Prostate gland (tissue), 2 donors: ENCODE measurements at regions not wholly inside any gene's neighbourhood (a gene's known extent, or its start where the extent isn't known, plus 50 kb on each side); places are given as distances from the start of the nearest gene placed in this dataset.

ENCODE experiments used
- DNase-seq: peaks from one replicate; pipeline ENCODE4 v3.0.0-alpha.2; 2019; ENCODE audit warnings: low spot score
- H3K27ac ChIP-seq, 2 donors: fragments of 200-600 bp; sonication (generic); 2 replicates each; pipeline ENCODE4 v1.5.1; 2017 to 2019
- H3K27me3 ChIP-seq: fragments of 200-600 bp; sonication (generic); replicated peaks from 2 replicates; pipeline ENCODE4 v1.5.1; 2019; ENCODE audit not compliant: insufficient read depth
- H3K36me3 ChIP-seq, 2 donors: fragments of 200-600 bp; sonication (generic); 1 replicate in 1 of 2; 2 replicates in 1 of 2; pipeline versions ENCODE4 v1.5.1 to v1.8.1; 2017 to 2019
- H3K4me1 ChIP-seq: fragments of 200-600 bp; sonication (generic); replicated peaks from 2 replicates; pipeline ENCODE4 v1.5.1; 2019
- H3K4me3 ChIP-seq, 2 donors: fragments of 200-600 bp; sonication (generic); 2 replicates each; pipeline ENCODE4 v1.5.1; 2017 to 2019
- H3K9me3 ChIP-seq: fragments of 200-600 bp; sonication (generic); 2 replicates; pipeline ENCODE4 v1.5.1; 2017
- POLR2A ChIP-seq: fragments of 450-650 bp; IDR thresholded peaks from one replicate; pipeline ENCODE4 v1.6.1; 2016; ENCODE audit warnings: antibody characterized with exemption, mild to moderate bottlenecking
- POLR2AphosphoS5 ChIP-seq: sonication (generic); formaldehyde crosslinking; IDR thresholded peaks from one replicate; pipeline ENCODE4 v1.6.1; 2017; ENCODE audit warnings: antibody characterized with exemption
- WGBS: methylation state at CpG from one replicate; pipeline ENCODE4 v1.1.5; 2018; 5-methylcytosine and 5-hydroxymethylcytosine counted together
- intact Hi-C: fragments of 100-400 bp; cut with DNase I; formaldehyde crosslinking; loops from one replicate; pipeline ENCODE4 v1.14.2; 2022
- TF ChIP-seq, protein P1 (sequence below), 4 experiments: fragments of 200-600 bp in 2 of 4; fragments of 450-650 bp in 2 of 4; sonication (generic) in 2 of 4; IDR thresholded peaks; 1 replicate in 3 of 4; 2 replicates in 1 of 4; pipeline ENCODE4 v1.5.1; 2016 to 2019; ENCODE audit warnings: antibody characterized with exemption in 4 of 4, mild to moderate bottlenecking in 2 of 4, moderate library complexity in 2 of 4

DNA sequence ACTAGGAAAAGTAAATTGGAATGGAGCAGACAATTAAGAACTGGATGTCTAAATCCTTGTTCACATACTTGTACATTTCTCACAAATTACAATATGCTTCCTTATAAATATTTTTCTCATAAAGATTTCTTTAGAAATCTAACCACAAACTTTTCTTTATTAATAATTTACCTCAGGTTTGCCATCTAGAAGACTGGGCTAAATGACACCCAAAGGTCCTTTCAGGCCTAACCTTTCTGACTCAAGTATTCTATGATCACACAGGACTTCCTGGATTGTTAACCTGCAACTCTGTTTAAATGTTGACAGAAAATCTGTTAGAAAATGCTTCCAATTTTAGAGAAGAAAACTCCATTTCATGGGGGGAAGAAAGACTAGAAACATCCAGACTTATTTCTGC is 330.5 kb upstream of the MAP3K7 start:
- H3K4me3 ChIP-seq: no peak overlapping the region
- intact Hi-C loops: no loop called here
- H3K27me3 ChIP-seq: no peaks in the 10 kb centered on the region
- H3K4me1 ChIP-seq: no peaks in the 10 kb centered on the region
- H3K27ac ChIP-seq: no peak overlapping the region
- H3K36me3 ChIP-seq: no peaks in the 10 kb centered on the region
- H3K9me3 ChIP-seq: no peaks in the 10 kb centered on the region
- TF ChIP-seq POLR2AphosphoS5 (no peak), POLR2A (no peak)
- TF ChIP-seq, protein P1, sequence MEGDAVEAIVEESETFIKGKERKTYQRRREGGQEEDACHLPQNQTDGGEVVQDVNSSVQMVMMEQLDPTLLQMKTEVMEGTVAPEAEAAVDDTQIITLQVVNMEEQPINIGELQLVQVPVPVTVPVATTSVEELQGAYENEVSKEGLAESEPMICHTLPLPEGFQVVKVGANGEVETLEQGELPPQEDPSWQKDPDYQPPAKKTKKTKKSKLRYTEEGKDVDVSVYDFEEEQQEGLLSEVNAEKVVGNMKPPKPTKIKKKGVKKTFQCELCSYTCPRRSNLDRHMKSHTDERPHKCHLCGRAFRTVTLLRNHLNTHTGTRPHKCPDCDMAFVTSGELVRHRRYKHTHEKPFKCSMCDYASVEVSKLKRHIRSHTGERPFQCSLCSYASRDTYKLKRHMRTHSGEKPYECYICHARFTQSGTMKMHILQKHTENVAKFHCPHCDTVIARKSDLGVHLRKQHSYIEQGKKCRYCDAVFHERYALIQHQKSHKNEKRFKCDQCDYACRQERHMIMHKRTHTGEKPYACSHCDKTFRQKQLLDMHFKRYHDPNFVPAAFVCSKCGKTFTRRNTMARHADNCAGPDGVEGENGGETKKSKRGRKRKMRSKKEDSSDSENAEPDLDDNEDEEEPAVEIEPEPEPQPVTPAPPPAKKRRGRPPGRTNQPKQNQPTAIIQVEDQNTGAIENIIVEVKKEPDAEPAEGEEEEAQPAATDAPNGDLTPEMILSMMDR (IDR thresholded peaks at IDR 0.05): no peak
- no peak for DNase-seq

DNA sequence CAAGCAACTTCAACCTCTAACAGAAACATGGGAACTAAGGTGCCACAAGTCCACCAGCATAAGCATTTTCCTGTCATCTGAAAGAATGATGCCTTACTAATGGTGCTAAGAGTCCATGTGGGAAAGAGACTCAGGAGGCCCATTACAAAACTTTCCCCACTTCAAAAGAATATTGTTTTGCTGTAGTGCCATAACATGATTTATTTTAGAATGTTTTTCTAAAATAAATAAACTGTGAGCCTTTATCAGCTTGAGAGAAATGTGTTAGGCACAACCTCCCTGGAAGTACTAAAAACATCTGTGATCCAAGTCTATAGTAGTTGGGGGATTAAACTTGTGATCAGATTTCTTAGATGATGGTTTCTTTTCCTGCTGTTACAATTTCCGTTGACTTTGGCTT is 330.1 kb upstream of the MAP3K7 start:
- WGBS: 66% methylated on average over 1 of the region's 1 CpG
- TF ChIP-seq POLR2A (no peak), POLR2AphosphoS5 (no peak)
- TF ChIP-seq, protein P1 (IDR thresholded peaks at IDR 0.05): no peak

DNA sequence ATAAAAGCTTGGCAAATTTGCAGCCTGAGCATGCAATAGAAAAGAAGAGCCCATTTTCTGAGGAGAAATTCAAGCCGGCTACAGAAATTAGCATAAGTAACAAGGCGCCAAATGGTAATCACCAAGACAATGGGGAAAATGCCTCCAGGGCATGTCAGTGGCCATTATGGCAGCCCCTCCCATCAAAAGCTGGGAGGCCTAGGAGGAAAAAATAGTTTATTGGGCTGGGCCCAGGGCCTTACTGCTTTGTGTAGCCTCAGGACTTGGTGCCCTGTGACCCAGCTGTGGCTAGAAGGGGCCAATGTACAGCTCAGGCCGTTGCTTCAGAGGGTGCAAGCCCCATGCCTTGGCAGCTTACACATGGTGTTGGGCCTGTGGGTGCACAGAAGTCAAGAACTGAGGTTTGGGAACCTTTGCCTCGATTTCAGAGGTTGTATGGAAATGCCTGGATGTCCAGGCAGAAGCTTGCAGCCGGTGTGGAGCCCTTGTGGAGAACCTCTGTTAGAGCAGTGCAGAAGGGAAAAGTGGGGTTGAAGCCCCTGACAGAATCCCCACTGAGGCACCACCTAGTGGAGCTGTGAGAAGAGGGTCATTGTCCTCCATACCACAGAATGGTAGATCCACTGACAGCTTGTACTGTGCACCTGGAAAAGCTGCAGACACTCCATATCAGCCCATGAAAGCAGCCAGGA is 328.5 kb upstream of the MAP3K7 start:
- intact Hi-C loops: no loop called here
- H3K9me3 ChIP-seq: no peaks in the 10 kb centered on the region
- TF ChIP-seq POLR2AphosphoS5 (no peak), POLR2A (no peak)
- TF ChIP-seq, protein P1 (IDR thresholded peaks at IDR 0.05): no peak
- no peaks in the 10 kb centered on the region for H3K36me3 ChIP-seq
- H3K27ac ChIP-seq: no peak overlapping the region
- no peaks in the 10 kb centered on the region for H3K27me3 ChIP-seq
- H3K4me1 ChIP-seq: no peaks in the 10 kb centered on the region
- H3K4me3 ChIP-seq: no peak overlapping the region
- 92% methylated on average over 5 of the region's 5 CpGs for WGBS
- no peak for DNase-seq

More for the DNA sequence above, 330.1 kb upstream of the MAP3K7 start:
- Histone ChIP-seq H3K4me1 (no peaks in the 10 kb centered on the region), H3K4me3 (no peak overlapping the region), H3K27ac (no peak overlapping the region), H3K36me3 (no peaks in the 10 kb centered on the region), H3K9me3 (no peaks in the 10 kb centered on the region), H3K27me3 (no peaks in the 10 kb centered on the region)
- DNase-seq: no peak
- intact Hi-C loops: no loop called here

DNA sequence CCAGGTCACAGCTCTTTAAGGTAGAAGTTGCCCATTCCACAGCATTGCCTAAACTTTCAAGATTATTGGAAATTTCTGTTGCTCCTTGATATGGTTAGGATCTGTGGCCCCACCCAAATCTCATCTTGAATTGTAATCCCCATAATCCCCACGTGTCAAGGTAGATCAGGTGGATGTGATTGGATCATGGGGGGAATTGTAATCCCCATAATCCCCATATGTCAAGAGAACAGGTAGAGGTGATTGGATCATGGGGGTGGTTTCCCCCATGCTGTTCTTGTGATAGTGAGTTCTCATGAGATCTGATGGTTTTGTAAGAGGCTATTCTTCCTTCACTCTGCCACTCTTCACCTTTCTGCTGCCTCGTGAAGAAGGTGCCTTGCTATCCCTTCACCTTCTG is 327.4 kb upstream of the MAP3K7 start:
- H3K36me3 ChIP-seq: no peaks in the 10 kb centered on the region
- H3K4me1 ChIP-seq: no peaks in the 10 kb centered on the region
- H3K9me3 ChIP-seq: no peaks in the 10 kb centered on the region
- no peaks in the 10 kb centered on the region for H3K27me3 ChIP-seq
- intact Hi-C loops: no loop called here
- DNase-seq: no peak
- no peak for TF ChIP-seq POLR2AphosphoS5
- TF ChIP-seq POLR2A: no peak
- TF ChIP-seq, protein P1 (IDR thresholded peaks at IDR 0.05): no peak
- H3K27ac ChIP-seq: no peak overlapping the region
- WGBS: 96% methylated on average over 2 of the region's 2 CpGs
- no peak overlapping the region for H3K4me3 ChIP-seq

DNA sequence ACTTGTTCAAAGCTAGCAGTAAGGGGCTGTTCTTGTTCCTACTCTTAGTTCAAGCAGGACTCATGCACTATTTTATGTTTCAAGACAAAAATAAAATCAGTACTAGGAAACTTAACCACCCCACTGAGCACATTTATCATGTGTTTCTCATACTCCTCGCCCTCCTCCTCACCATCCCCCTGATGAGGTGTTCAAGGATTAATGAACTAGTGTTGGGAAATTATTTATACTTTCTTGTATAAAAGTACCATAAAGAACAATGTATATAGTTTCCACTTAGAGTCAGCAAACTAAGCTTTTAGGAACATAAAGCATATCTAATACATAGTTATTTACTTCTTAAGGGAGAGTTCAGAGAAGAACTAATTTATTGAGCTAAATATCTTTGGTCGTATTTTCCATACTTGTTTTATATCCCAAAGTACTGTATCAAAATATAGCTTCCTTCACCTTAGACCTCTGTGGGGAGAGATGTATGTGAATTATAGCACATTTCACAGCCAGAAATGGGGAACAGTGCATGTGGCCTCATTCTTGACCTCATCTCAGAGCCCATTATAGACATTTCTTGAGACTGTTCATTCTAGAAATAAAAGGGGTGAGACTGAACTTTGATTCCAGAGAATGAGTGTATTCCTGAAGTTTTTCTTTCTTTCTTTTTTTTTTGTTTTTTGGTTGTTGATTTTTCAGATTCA is 326.5 kb upstream of the MAP3K7 start:
- no peaks in the 10 kb centered on the region for H3K36me3 ChIP-seq
- no peaks in the 10 kb centered on the region for H3K9me3 ChIP-seq
- no peak for DNase-seq
- no peak overlapping the region for H3K27ac ChIP-seq
- H3K27me3 ChIP-seq: no peaks in the 10 kb centered on the region
- TF ChIP-seq, protein P1 (IDR thresholded peaks at IDR 0.05): no peak
- no peak for TF ChIP-seq POLR2AphosphoS5
- no peak for TF ChIP-seq POLR2A
- 92% methylated on average over 2 of the region's 2 CpGs for WGBS
- H3K4me1 ChIP-seq: no peaks in the 10 kb centered on the region
- intact Hi-C loops: no loop called here
- no peak overlapping the region for H3K4me3 ChIP-seq
